NCI-H2081 treated with DMSO at 0.1 percent for 48 hours (cell line): ENCODE measurements at regions not wholly inside any gene's neighbourhood (a gene's known extent, or its start where the extent isn't known, plus 50 kb on each side); places are given as distances from the start of the nearest gene placed in this dataset.

Experiments used
- DNase-seq: peaks from one replicate; lab custom pipeline; 2025; lab: John Stamatoyannopoulos, UW

DNA sequence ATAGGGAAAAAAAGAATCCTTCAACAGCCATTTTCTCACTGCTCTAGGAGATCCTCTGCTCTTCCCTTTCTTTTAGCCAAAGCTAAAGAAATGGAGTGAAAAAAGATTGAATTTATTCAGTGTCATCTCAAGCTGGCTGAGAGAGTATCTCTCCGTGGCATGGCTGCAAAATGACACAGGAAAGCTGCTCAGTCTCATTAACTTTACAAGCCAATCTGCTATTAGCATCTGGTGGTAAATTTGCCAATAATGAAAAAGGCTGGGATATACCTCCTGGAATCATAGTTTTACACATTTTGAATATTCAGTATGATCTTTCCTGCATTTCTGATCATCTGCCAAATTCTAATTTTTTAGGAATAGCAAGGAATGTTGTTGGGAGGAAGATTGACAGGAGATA is 176.8 kb upstream of the CHRM3 start:
- no peak for DNase-seq

GRCh38 chr1:239204401-239204800 is 182.0 kb upstream of the CHRM3 start:
- DNase-seq = no peak

GRCh38 chr1:239197871-239198270 is 188.5 kb upstream of the CHRM3 start:
- DNase-seq = no peak

DNA sequence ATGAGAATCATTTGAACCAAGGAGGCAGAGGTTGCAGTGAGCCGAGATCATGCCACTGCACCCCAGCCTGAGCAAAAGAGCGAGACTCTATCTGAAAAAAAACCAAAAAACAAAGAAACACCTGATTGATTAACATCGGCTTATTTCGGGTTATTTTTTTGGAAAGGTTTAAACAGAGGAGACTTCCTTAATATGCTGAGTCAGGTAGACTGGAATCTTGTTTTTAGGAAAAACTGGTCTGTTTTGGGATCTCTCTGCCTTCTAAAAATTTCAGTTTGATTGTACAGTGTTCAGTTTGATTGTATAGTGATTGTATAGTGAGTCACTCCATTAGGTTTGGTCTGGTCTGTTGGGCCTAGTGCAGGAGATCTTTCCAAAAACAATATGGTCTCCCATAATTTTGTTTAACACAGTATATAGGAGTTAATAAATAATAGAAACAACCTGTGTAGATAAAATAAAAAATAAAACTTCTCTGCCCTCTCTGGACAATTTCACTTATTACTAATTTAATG is 196.3 kb upstream of the CHRM3 start:
- DNase-seq = no peak

GRCh38 chr1:239186487-239186886 is 199.9 kb upstream of the CHRM3 start:
- no peak for DNase-seq

DNA sequence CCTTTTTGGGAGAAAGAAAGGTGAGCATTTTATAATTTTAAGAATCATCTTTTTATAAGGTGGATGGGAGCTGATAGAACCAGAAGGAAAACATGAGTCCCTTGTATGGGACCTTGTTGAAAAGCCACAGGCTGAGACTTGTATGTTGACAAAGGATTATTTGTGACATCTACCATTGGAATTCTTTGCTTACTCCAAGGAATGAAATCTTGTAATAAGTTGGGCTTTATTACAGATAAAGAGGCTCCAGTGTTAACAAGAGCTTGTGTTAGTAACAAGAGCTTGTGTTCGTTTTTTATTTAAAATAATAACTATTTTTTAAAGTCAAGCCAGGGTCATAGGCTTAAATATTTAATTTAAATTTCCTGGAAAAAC is 201.1 kb upstream of the CHRM3 start:
- no peak for DNase-seq

DNA sequence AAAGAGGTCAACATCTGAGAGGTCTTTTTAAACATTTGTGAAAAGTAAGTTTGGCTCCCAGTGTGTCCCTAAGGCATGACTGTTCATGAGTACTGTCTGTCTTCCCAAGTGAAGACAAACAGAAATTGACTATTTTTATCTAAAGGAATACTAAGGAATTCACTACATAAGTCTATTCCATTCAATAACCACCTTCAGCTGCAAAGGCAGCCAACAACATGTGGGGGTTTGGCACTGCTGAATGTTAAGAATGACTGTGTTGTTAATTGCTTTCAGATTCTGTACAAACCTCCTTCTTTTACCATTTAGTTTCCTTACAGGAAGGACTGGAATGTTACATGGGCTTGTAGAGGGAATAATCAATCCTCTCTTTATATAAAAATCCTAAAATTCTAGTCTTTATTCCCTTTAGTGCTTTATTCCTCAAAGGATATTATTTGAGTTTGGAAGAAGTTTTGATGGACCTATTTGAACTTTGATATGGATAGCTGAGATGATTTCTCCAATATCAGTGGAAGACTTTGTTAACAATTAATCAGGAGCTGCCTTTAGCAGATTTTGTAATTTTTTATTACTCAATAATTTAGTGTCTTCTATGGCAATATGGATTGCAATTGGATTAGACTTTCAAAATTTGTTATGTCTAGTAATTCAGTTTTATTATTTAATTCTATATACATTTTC is 201.7 kb upstream of the CHRM3 start:
- no peak for DNase-seq

- DNase-seq = no peak
These were observed 207.4 kb upstream of the CHRM3 start for GRCh38 chr1:239178961-239179360.

- DNase-seq = no peak
These were observed 211.5 kb upstream of the CHRM3 start for GRCh38 chr1:239174880-239175279.

DNA sequence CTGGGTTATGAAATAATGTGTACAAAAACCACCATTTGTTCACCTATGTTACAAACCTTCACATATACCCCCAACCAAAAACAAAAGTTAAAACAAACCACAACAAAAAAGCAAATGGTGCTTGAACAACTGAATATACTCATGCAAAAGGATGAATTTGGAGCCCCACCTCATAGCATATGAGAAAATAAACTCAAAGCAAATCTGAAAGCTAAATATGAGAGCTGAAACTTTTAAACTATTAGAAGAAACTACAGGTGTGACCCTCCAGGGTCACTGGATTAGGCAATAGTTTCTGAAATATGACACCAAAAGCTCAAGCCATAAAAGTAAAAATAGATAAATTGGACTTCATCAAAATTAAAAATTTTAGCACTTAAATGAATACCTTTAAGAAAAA is 215.5 kb upstream of the CHRM3 start:
- DNase-seq = no peak

DNA sequence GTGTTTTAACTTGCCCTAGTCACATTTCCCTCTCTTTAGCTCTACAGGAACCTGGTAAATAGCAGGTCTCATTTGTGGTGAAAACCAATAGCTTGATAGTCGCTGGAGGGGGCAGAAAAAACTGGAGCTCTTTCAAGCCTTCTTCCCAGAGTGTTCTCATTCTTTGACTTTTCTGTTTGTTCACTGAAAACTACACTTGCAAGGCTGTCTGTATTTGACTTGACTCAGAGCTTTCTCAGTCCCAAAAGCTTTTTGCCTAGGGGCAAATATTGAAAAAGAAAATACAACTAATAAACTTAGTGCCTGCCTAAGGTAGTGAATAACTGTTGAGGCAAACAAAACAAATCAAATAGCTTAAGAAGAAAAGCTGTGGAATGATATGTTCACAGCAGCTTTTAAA is 217.1 kb upstream of the CHRM3 start:
- no peak for DNase-seq

DNA sequence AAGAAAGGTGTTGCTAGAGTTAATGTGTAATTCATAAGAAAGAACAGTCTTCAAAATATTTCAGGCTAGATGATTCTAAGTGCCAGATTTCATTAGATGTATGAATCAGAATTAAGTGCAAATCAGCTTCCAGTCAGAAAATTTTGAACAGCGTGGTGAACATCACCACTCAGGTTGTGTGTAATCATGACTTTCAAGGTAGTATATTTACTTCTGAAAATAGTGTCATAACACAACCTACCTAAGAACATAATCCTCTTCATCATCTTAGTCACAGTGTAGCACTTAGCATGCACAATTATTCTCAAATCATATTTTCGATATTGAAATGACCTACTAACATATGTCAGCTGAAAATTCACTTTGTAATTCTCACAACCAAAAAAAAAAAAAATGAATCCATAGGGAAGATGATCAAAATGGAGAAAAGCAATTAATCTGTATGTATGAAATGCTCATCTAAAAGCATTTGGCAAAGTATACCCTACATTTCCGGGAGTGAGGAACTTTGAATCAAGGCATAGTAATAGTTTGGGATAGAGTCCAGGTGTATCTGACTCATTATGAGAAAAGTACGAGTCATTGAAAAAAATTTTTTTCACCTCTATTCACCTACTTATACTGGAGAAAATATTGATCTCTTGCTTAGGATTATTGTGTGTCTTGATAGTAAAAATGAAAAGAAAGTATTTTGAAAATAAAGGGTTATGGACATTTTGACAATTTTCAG is 221.8 kb upstream of the CHRM3 start:
- no peak for DNase-seq

- DNase-seq = no peak
These were observed 230.8 kb upstream of the CHRM3 start for GRCh38 chr1:239155466-239156091.

- no peak for DNase-seq
These were observed 234.4 kb upstream of the CHRM3 start for GRCh38 chr1:239151937-239152336.

- DNase-seq = no peak
These were observed 245.4 kb upstream of the CHRM3 start for GRCh38 chr1:239140968-239141367.

DNA sequence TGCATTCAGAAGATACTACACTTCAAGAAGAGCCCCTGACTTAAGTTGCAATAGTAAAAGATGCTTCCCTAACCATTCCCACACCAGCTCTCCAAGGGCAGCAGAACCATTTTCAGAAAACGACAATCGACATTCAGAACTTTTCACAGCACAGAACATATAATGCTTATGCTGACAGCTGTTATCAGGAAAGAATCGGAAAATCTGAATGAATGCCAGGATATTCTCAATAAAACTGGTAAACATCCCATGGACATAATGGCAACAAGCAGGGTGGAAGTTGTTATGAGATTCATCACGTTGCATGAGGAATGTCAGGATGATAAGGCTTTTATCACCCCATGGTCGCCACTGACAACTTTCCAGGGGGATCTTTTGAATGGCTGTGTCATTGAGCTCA is 246.6 kb upstream of the CHRM3 start:
- no peak for DNase-seq

GRCh38 chr1:239128541-239128940 is 257.8 kb upstream of the CHRM3 start:
- no peak for DNase-seq

DNA sequence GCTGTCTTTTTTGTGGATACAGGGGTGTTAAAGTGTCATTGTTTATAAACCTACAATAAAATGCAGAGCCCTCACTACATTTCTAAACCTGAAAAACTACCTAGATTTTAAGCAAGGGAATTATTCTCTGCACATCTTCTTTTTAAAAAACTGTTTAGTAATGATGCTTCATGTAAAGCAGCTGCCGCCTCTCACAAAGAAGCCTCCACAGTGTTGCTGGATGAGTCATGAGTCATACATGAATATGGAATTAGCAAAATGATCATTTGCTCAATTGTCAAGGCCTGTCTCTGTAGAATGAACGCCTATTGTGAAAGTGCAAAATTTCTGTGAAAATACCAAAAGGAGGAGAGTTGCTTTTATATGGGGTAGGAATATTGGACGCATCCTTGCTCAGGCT is 259.5 kb upstream of the CHRM3 start:
- DNase-seq = no peak

DNA sequence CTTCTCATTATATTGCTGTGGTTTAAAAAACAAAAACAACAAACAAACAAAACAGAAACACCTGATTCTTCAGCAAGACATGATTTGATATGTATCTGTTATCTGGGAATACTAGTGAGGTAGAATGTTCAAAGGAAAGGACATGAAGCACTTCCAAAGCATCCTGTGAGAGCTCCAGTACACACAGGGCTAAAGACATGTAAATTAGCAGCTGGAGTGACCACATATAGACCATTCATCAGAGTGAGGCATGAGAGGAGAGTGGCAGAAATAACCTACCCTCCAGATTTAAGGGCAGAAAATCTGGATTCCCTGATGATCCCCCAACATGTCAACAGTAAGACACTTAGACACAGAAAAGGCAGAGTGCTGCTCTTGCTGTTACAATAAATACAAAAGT is 260.5 kb upstream of the CHRM3 start:
- no peak for DNase-seq

- no peak for DNase-seq
These were observed 261.3 kb upstream of the CHRM3 start for GRCh38 chr1:239125027-239125426.

GRCh38 chr1:239123260-239123659 is 263.1 kb upstream of the CHRM3 start:
- no peak for DNase-seq

DNA sequence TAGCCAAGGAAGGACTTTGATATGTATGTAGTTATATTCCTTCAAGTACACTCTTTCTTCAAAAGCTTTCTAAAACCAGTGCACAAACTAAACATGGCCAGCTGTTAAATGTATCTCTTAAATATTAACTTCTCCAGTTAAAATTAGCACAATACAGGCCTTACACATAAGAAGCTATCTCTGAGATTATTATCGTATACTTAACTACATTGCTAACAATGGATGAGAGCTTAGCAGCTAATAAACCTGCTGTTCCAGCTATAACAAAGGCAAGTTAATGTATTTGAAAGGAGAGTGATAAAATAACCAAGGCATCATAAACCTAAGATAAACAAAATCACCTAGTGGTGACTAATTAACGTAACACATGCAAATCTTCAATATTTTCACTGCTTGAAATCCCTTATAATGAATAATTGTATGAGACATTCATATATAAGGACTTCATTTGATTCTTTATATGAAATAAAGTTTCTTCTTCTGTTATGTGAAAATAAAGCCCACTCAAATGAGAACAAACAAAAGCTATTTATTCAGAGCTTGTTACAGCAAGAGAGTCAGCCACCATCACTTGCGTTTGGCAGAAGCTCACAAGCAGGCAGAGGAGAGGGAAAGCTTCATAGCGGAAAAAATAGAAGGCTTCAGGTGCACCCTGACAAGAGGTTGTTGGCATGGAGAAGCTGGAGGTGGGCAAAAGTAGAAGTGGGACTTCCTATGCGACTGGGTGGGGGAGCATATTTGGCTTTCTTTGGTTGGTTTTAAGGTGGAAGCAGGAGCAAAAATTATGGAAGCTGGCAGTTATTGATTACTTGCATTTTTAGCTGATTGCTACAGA is 274.1 kb upstream of the CHRM3 start:
- DNase-seq = peak; percentile 44
